Left lung (tissue), 4 donors: ENCODE measurements at regions not wholly inside any gene's neighbourhood (a gene's known extent, or its start where the extent isn't known, plus 50 kb on each side); places are given as distances from the start of the nearest gene placed in this dataset.

Experiments
- ATAC-seq: fragments of 200-7000 bp; cut with Tn5 transposase; one replicate; pipeline ENCODE4 v1.9.1; 2020; ENCODE audit warnings: moderate library complexity
- DNase-seq, 4 donors: peaks; one replicate each; pipeline ENCODE4 v3.0.0-alpha.2; 2013 to 2020
- H3K27ac ChIP-seq, 2 donors: fragments of 200-600 bp; sonication (generic) in 1 of 2; one replicate each; pipeline versions ENCODE4 v1.5.0 to v1.8.0; 2020 to 2021
- H3K27me3 ChIP-seq, 2 donors: fragments of 200-600 bp; sonication (generic) in 1 of 2; one replicate each; pipeline versions ENCODE4 v1.5.0 to v1.8.0; 2020 to 2021
- H3K36me3 ChIP-seq, 2 donors: fragments of 200-600 bp; sonication (generic) in 1 of 2; one replicate each; pipeline versions ENCODE4 v1.5.0 to v1.8.0; 2020 to 2021
- H3K4me1 ChIP-seq, 2 donors: fragments of 200-600 bp; one replicate each; pipeline ENCODE4 v1.8.0; 2021
- H3K4me3 ChIP-seq, 2 donors: fragments of 200-600 bp; sonication (generic) in 1 of 2; one replicate each; pipeline versions ENCODE4 v1.5.0 to v1.8.0; 2020 to 2021; ENCODE audit warnings: mild to moderate bottlenecking in 1 of 2
- H3K9me3 ChIP-seq, 2 donors: fragments of 200-600 bp; sonication (generic) in 1 of 2; one replicate each; pipeline versions ENCODE4 v1.5.0 to v1.8.0; 2020 to 2021
- CTCF ChIP-seq, 2 donors: fragments of 200-600 bp; sonication (generic) in 1 of 2; IDR thresholded peaks; one replicate each; pipeline versions ENCODE4 v1.5.0 to v1.8.0; 2021; ENCODE audit warnings: antibody characterized with exemption in 2 of 2
- intact Hi-C, 2 donors: fragments of 100-400 bp; cut with DNase I; formaldehyde crosslinking; loops; one replicate each; pipeline versions ENCODE4 v1.11.2 to v1.14.2; 2022
- donor health status: DM: no; HTN: yes; CAD: no.
- donor health status: DM: no; HTN: no; CAD: no.

- no peak for ATAC-seq
These were observed 226.7 kb upstream of the ZSWIM2 start for GRCh38 chr2:187075671-187076070.

GRCh38 chr2:187075199-187075635, 226.2 kb upstream of the ZSWIM2 start:
- Histone ChIP-seq H3K27ac (no peak overlapping the region), H3K27me3 (no peaks in the 10 kb centered on the region), H3K4me3 (no peak overlapping the region), H3K36me3 (no peaks in the 10 kb centered on the region), H3K9me3 (peaks cover 0 to 3% of the 10 kb centered on the region in 2 donors), H3K4me1 (no peaks in the 10 kb centered on the region)
- ATAC-seq (no peak), DNase-seq (no peak)
- TF ChIP-seq CTCF (IDR thresholded peaks at IDR 0.05) = no peak
- intact Hi-C loops = no loop called here

More at GRCh38 chr2:187075671-187076070, 226.7 kb upstream of the ZSWIM2 start:
- DNase-seq = no peak
- H3K9me3 ChIP-seq = peaks cover 0 to 3% of the 10 kb centered on the region in 2 donors
- H3K4me1 ChIP-seq = no peaks in the 10 kb centered on the region
- peak overlapping the region in 1 of 2 donors; percentile 6 for H3K27ac ChIP-seq
- intact Hi-C loops = no loop called here
- H3K4me3 ChIP-seq = no peak overlapping the region
- H3K36me3 ChIP-seq = no peaks in the 10 kb centered on the region
- no peak for TF ChIP-seq CTCF (IDR thresholded peaks at IDR 0.05)
- H3K27me3 ChIP-seq = no peaks in the 10 kb centered on the region

DNA sequence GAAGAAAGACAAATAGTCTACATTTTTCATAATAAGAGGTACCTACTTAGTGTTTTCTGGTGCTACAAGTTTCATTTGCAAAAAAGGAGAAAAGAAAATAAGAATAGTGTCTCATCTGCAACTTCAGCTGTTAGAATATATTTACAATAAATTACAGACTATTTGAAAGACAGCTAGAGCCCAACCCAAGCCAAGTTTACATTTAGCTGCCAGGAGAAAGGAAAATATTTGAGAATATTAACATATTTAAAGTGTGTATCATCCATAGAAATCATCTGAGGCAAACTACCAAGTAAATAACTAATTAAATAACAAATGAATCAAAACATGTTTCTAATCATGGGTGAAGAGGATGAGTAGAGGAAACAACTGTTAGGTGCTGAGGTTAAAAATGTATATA, 209.2 kb upstream of the ZSWIM2 start:
- no peak for TF ChIP-seq CTCF (IDR thresholded peaks at IDR 0.05)
- intact Hi-C loops = no loop called here
- no peak overlapping the region for H3K27ac ChIP-seq
- DNase-seq (no peak), ATAC-seq (no peak)
- H3K9me3 ChIP-seq = peaks cover 0 to 2% of the 10 kb centered on the region in 2 donors
- no peaks in the 10 kb centered on the region for H3K27me3 ChIP-seq
- no peak overlapping the region for H3K4me3 ChIP-seq
- no peaks in the 10 kb centered on the region for H3K36me3 ChIP-seq
- no peaks in the 10 kb centered on the region for H3K4me1 ChIP-seq

GRCh38 chr2:187057466-187057865, 208.5 kb upstream of the ZSWIM2 start:
- H3K9me3 ChIP-seq = peaks cover 0 to 2% of the 10 kb centered on the region in 2 donors
- intact Hi-C loops = no loop called here
- H3K4me1 ChIP-seq = no peaks in the 10 kb centered on the region
- TF ChIP-seq CTCF (IDR thresholded peaks at IDR 0.05) = no peak
- H3K27ac ChIP-seq = no peak overlapping the region
- no peaks in the 10 kb centered on the region for H3K27me3 ChIP-seq
- H3K4me3 ChIP-seq = no peak overlapping the region
- no peaks in the 10 kb centered on the region for H3K36me3 ChIP-seq
- ATAC-seq (no peak), DNase-seq (no peak)

DNA sequence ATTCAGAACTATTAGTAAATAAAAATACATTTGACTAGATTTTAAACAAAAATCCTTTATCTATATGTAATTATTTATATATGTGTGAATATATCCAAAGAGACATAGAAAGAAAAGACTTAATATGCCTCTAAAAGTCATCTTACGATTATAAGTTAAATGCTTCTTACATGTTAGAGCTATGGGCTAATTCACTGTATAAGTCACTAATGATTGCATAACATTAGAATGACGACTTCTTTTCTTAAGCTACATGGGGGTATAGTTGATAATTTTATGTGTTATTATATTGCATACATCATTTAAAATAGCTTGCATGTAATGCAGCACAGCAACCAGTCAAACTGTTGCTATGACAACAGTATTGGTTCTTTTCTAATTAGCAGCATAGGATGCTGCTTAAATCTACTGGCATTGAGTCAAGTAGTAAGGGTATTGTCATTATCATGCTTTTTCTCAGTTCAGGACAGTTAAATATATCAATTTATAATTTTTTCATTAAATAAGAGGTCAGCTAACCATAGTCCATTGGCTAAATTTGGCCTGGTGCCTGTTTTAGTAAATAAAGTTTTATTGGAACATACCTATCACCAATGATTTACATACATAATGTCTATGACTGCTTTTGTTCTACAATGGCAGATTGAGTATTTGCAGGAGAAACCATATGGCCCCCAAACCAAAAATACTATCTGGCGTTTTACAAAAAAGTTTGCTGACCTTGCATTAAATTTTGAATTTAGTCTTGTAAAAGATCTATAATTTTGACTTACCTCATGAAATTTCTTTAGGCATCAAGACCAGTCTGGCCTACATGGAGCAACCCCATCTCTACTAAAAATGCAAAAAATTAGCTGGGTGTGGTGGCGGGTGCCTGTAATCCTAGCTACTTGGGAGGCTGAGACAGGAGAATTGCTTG, 207.7 kb upstream of the ZSWIM2 start:
- H3K27ac ChIP-seq = no peak overlapping the region
- ATAC-seq (no peak), DNase-seq (no peak)
- H3K9me3 ChIP-seq = peaks cover 0 to 2% of the 10 kb centered on the region in 2 donors
- no peaks in the 10 kb centered on the region for H3K4me1 ChIP-seq
- H3K27me3 ChIP-seq = no peaks in the 10 kb centered on the region
- no peak for TF ChIP-seq CTCF (IDR thresholded peaks at IDR 0.05)
- intact Hi-C loops = no loop called here
- no peaks in the 10 kb centered on the region for H3K36me3 ChIP-seq
- no peak overlapping the region for H3K4me3 ChIP-seq
